GM10266 (cell line): ENCODE measurements at regions not wholly inside any gene's neighbourhood (a gene's known extent, or its start where the extent isn't known, plus 50 kb on each side); places are given as distances from the start of the nearest gene placed in this dataset.

ENCODE experiments used
- DNase-seq: peaks from one replicate; pipeline ENCODE4 v3.0.0; 2012; ENCODE audit errors: extremely low spot score
- TF ChIP-seq, protein P1 (sequence below): IDR thresholded peaks from 2 replicates; pipeline ENCODE4 v1.5.1; 2012; ENCODE audit warnings: mild to moderate bottlenecking, low read depth; ENCODE audit not compliant: control insufficient read depth, insufficient read depth; ENCODE audit errors: missing control alignments

GRCh38 chr5:18099261-18099660, 465.0 kb downstream of the TAF11L14 start:
- TF ChIP-seq, protein P1, sequence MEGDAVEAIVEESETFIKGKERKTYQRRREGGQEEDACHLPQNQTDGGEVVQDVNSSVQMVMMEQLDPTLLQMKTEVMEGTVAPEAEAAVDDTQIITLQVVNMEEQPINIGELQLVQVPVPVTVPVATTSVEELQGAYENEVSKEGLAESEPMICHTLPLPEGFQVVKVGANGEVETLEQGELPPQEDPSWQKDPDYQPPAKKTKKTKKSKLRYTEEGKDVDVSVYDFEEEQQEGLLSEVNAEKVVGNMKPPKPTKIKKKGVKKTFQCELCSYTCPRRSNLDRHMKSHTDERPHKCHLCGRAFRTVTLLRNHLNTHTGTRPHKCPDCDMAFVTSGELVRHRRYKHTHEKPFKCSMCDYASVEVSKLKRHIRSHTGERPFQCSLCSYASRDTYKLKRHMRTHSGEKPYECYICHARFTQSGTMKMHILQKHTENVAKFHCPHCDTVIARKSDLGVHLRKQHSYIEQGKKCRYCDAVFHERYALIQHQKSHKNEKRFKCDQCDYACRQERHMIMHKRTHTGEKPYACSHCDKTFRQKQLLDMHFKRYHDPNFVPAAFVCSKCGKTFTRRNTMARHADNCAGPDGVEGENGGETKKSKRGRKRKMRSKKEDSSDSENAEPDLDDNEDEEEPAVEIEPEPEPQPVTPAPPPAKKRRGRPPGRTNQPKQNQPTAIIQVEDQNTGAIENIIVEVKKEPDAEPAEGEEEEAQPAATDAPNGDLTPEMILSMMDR: no peak
- no peak for DNase-seq

- TF ChIP-seq, protein P1: no peak
- DNase-seq: no peak
Observed at GRCh38 chr5:18101532-18101931, 467.3 kb downstream of the TAF11L14 start.

GRCh38 chr5:18102733-18103132, 468.5 kb downstream of the TAF11L14 start:
- TF ChIP-seq, protein P1: no peak
- DNase-seq: no peak

DNA sequence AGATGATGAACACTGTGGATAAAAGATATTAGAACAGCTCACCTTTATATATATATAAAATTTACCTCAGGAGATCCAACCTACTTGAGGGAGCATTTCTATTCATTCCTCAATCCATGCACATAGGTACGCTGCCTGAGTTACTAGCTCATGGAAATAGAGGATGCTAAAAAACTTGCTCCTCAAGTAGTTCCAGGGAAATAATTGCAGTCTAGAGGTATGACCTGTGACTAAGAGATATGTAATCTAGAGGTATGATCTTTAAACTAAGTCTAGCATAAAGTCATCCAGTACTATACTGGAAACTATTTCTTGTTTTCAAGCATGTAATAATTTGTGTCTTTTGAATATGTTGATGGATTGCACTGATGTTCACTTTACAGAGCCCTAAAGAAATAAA, 471.2 kb downstream of the TAF11L14 start:
- TF ChIP-seq, protein P1: no peak
- DNase-seq: no peak

DNA sequence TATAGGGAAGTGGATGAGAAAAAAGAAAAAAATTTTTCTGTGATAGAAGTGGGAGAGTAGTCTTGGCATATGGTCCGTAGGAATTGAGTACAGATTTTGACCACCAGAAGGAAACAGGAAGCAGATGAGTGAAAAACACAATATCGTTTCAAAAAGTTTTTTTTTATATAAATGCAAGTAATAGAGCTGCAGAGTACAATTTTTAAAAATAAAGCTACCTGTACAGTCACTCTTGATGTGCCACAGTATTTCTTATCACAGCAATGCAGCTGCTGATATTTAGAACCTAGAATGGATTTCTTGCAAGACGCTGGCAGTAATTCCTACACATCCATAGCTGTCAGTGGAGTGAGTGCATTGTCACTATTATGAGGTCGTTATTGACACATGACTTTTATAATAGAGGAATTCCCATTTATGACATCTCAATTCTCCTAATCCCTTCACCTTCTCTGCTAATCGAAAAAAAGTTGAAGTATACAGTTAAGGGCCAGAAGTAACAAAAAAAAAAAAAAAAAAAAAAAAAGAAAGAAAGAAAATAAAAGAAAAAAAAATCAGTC, 477.7 kb downstream of the TAF11L14 start:
- TF ChIP-seq, protein P1: no peak
- no peak for DNase-seq

GRCh38 chr5:18113721-18114120, 479.5 kb downstream of the TAF11L14 start:
- TF ChIP-seq, protein P1: no peak
- DNase-seq: no peak

- DNase-seq: no peak
- TF ChIP-seq, protein P1: no peak
Observed at GRCh38 chr5:18114151-18114757, 480.0 kb downstream of the TAF11L14 start.
